Osteocyte (in vitro differentiated cells): ENCODE measurements at regions not wholly inside any gene's neighbourhood (a gene's known extent, or its start where the extent isn't known, plus 50 kb on each side); places are given as distances from the start of the nearest gene placed in this dataset.

Experiments
- DNase-seq: peaks from one replicate; pipeline ENCODE4 v3.0.0; 2021; ENCODE audit warnings: mixed read lengths; ENCODE audit not compliant: unreplicated experiment; ENCODE audit errors: extremely low spot score
- H3K27ac Mint-ChIP-seq: one replicate; pipeline ENCODE4 v1.8.0; 2021; ENCODE audit warnings: mild to moderate bottlenecking, mixed read lengths; ENCODE audit not compliant: unreplicated experiment
- H3K27me3 Mint-ChIP-seq: one replicate; pipeline ENCODE4 v1.8.0; 2021; ENCODE audit warnings: mixed read lengths; ENCODE audit not compliant: unreplicated experiment
- H3K36me3 Mint-ChIP-seq: one replicate; pipeline ENCODE4 v1.8.0; 2021; ENCODE audit warnings: mixed read lengths; ENCODE audit not compliant: unreplicated experiment
- H3K4me1 Mint-ChIP-seq: one replicate; pipeline ENCODE4 v1.8.0; 2021; ENCODE audit warnings: mixed read lengths; ENCODE audit not compliant: unreplicated experiment
- H3K4me3 Mint-ChIP-seq: one replicate; pipeline ENCODE4 v1.8.0; 2021; ENCODE audit warnings: mild to moderate bottlenecking, moderate library complexity, mixed read lengths; ENCODE audit not compliant: unreplicated experiment
- H3K9me3 Mint-ChIP-seq: one replicate; pipeline ENCODE4 v1.8.0; 2021; ENCODE audit warnings: mixed read lengths; ENCODE audit not compliant: unreplicated experiment
- CTCF ChIP-seq: fragments of 200-600 bp; sonication (generic); IDR thresholded peaks from 2 replicates; pipeline ENCODE4 v1.5.0; 2021; ENCODE audit warnings: antibody characterized with exemption, mild to moderate bottlenecking, moderate library complexity

- no peak for TF ChIP-seq CTCF
- Mint-ChIP-seq H3K27me3 (no peaks in the 10 kb centered on the region), H3K4me3 (no peak overlapping the region), H3K27ac (no peak overlapping the region), H3K4me1 (peaks cover 49% of the 10 kb centered on the region), H3K36me3 (no peaks in the 10 kb centered on the region), H3K9me3 (no peaks in the 10 kb centered on the region)
- no peak for DNase-seq
These were observed 178.0 kb downstream of the ICOS start for GRCh38 chr2:204114295-204115136.

GRCh38 chr2:204115137-204116056, 178.8 kb downstream of the ICOS start:
- Mint-ChIP-seq H3K27me3 (peaks cover 2% of the 10 kb centered on the region), H3K36me3 (no peaks in the 10 kb centered on the region), H3K4me1 (peaks cover 40% of the 10 kb centered on the region), H3K27ac (no peak overlapping the region), H3K9me3 (no peaks in the 10 kb centered on the region), H3K4me3 (no peak overlapping the region)
- DNase-seq, result no peak
- TF ChIP-seq CTCF, result no peak

- Mint-ChIP-seq H3K27ac (no peak overlapping the region), H3K4me3 (no peak overlapping the region), H3K4me1 (peaks cover 32% of the 10 kb centered on the region), H3K36me3 (no peaks in the 10 kb centered on the region), H3K27me3 (peaks cover 10% of the 10 kb centered on the region), H3K9me3 (no peaks in the 10 kb centered on the region)
- no peak for TF ChIP-seq CTCF
- no peak for DNase-seq
These were observed 179.7 kb downstream of the ICOS start for GRCh38 chr2:204116159-204116792.

- peaks cover 62% of the 10 kb centered on the region for H3K27me3 Mint-ChIP-seq
- no peak overlapping the region for H3K27ac Mint-ChIP-seq
These were observed 185.9 kb downstream of the ICOS start for GRCh38 chr2:204122425-204122824.

More at GRCh38 chr2:204122425-204122824, 185.9 kb downstream of the ICOS start:
- no peak for TF ChIP-seq CTCF
- Mint-ChIP-seq H3K36me3 (no peaks in the 10 kb centered on the region), H3K9me3 (no peaks in the 10 kb centered on the region), H3K4me3 (no peak overlapping the region), H3K4me1 (no peaks in the 10 kb centered on the region)
- DNase-seq, result no peak
